ENCODE measurements at regions not wholly inside any gene's neighbourhood (a gene's known extent, or its start where the extent isn't known, plus 50 kb on each side); places are given as distances from the start of the nearest gene placed in this dataset.

- TF ChIP-seq CTCF (IDR thresholded peaks at IDR 0.05; ENCODE audit: control insufficient read depth, extremely low read depth, insufficient read depth) = no peak
- no peak overlapping the region for H3K4me3 ChIP-seq (ENCODE audit: low read depth, low read length)
- no peak for DNase-seq (ENCODE audit: low read depth)
These were observed 364.4 kb upstream of the ID2 start for GRCh38 chr2:8317418-8317817.

GRCh38 chr2:8319219-8319618, 362.6 kb upstream of the ID2 start:
- no peak overlapping the region for H3K4me3 ChIP-seq (ENCODE audit: low read depth, low read length)
- TF ChIP-seq CTCF (IDR thresholded peaks at IDR 0.05; ENCODE audit: control insufficient read depth, extremely low read depth, insufficient read depth) = no peak

GRCh38 chr2:8320311-8321066, 361.4 kb upstream of the ID2 start:
- no peak for DNase-seq (ENCODE audit: low read depth)
- no peak overlapping the region for H3K4me3 ChIP-seq (ENCODE audit: low read depth, low read length)
- no peak for TF ChIP-seq CTCF (IDR thresholded peaks at IDR 0.05; ENCODE audit: control insufficient read depth, extremely low read depth, insufficient read depth)

More at GRCh38 chr2:8319219-8319618, 362.6 kb upstream of the ID2 start:
- no peak for DNase-seq (ENCODE audit: low read depth)

- DNase-seq (ENCODE audit: low read depth) = no peak
- no peak overlapping the region for H3K4me3 ChIP-seq (ENCODE audit: low read depth, low read length)
- no peak for TF ChIP-seq CTCF (IDR thresholded peaks at IDR 0.05; ENCODE audit: control insufficient read depth, extremely low read depth, insufficient read depth)
These were observed 359.2 kb upstream of the ID2 start for GRCh38 chr2:8322634-8323033.

GRCh38 chr2:8324164-8324856, 357.5 kb upstream of the ID2 start:
- TF ChIP-seq CTCF (IDR thresholded peaks at IDR 0.05; ENCODE audit: control insufficient read depth, extremely low read depth, insufficient read depth) = no peak
- DNase-seq (ENCODE audit: low read depth) = no peak
- H3K4me3 ChIP-seq (ENCODE audit: low read depth, low read length) = no peak overlapping the region

- H3K4me3 ChIP-seq (ENCODE audit: low read depth, low read length) = no peak overlapping the region
- no peak for DNase-seq (ENCODE audit: low read depth)
- no peak for TF ChIP-seq CTCF (IDR thresholded peaks at IDR 0.05; ENCODE audit: control insufficient read depth, extremely low read depth, insufficient read depth)
These were observed 357.0 kb upstream of the ID2 start for GRCh38 chr2:8324901-8325300.
